ENCODE measurements at regions not wholly inside any gene's neighbourhood (a gene's known extent, or its start where the extent isn't known, plus 50 kb on each side); places are given as distances from the start of the nearest gene placed in this dataset.

DNA sequence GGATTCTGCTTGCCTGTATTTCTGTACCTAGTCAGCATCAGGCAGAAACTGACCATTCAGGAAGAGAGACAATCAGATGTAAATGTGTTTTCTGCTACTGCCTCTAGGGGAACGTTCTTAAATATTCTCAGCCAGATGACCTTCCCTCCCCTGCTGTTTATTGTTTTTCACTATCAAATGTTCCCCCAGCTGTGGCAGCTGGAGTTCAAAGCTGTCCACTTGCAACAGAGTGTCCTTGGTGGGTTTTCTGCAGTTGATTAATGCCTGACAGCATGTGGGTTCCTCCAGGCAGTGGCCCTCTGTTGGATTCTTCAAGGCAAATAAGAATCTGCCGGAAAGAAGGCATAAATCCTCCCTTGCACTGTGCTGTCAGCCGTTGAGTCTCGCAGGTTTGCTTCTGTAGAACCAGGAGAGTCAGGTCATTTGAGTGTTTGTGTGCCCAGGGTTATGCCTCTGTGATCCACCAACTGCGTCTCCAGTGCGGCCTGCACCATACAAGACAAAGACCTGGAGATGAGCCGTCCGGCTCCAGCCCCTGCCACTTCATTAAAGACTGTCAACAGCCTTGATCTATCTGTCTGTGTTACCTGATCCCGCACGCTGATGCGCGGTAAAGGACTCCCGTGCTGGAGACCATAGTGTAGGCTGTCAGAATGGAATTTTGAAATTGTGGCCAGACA lies 203.4 kb downstream of the GADD45G start:
- Mint-ChIP-seq H3K9me3 (ENCODE audit: low read depth) (no peaks in the 10 kb centered on the region), H3K36me3 (ENCODE audit: insufficient read depth) (no peaks in the 10 kb centered on the region), H3K4me3 (ENCODE audit: low read depth) (no peak overlapping the region), H3K27me3 (peaks cover 26% of the 10 kb centered on the region), H3K4me1 (ENCODE audit: low read depth) (no peaks in the 10 kb centered on the region), H3K27ac (no peak overlapping the region)
- no peak for DNase-seq (ENCODE audit: low spot score, unreplicated experiment)
- TF ChIP-seq, protein P1, sequence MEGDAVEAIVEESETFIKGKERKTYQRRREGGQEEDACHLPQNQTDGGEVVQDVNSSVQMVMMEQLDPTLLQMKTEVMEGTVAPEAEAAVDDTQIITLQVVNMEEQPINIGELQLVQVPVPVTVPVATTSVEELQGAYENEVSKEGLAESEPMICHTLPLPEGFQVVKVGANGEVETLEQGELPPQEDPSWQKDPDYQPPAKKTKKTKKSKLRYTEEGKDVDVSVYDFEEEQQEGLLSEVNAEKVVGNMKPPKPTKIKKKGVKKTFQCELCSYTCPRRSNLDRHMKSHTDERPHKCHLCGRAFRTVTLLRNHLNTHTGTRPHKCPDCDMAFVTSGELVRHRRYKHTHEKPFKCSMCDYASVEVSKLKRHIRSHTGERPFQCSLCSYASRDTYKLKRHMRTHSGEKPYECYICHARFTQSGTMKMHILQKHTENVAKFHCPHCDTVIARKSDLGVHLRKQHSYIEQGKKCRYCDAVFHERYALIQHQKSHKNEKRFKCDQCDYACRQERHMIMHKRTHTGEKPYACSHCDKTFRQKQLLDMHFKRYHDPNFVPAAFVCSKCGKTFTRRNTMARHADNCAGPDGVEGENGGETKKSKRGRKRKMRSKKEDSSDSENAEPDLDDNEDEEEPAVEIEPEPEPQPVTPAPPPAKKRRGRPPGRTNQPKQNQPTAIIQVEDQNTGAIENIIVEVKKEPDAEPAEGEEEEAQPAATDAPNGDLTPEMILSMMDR (IDR thresholded peaks at IDR 0.05; ENCODE audit: unreplicated experiment) = peak; percentile 30

GRCh38 chr9:89808756-89809181 lies 204.0 kb downstream of the GADD45G start:
- H3K4me1 Mint-ChIP-seq (ENCODE audit: low read depth) = no peaks in the 10 kb centered on the region
- H3K9me3 Mint-ChIP-seq (ENCODE audit: low read depth) = no peaks in the 10 kb centered on the region
- no peak overlapping the region for H3K27ac Mint-ChIP-seq
- no peaks in the 10 kb centered on the region for H3K36me3 Mint-ChIP-seq (ENCODE audit: insufficient read depth)
- DNase-seq (ENCODE audit: low spot score, unreplicated experiment) = no peak
- TF ChIP-seq, protein P1 (IDR thresholded peaks at IDR 0.05; ENCODE audit: unreplicated experiment) = no peak
- no peak overlapping the region for H3K4me3 Mint-ChIP-seq (ENCODE audit: low read depth)
- H3K27me3 Mint-ChIP-seq = peaks cover 28% of the 10 kb centered on the region

DNA sequence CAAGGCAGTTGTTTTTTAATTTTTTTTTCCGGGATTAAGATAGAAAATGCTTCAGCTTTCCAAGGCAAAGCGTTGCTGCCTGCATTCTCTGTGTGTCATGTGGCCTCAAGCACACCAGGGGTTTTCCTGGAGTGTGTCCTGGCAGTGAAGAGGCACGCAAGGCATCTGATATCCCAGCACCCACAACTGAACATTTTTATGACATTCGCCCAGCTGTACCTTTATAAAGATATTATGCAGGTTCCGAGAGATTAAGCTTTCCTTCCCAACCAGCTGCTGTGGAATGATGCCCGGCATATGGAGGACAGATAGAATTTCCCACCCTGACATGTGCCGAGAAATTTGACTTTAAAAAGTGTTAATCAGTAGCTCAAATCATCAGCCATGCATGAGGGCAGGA lies 205.6 kb downstream of the GADD45G start:
- H3K27ac Mint-ChIP-seq = no peak overlapping the region
- H3K4me3 Mint-ChIP-seq (ENCODE audit: low read depth) = no peak overlapping the region
- DNase-seq (ENCODE audit: low spot score, unreplicated experiment) = no peak
- no peaks in the 10 kb centered on the region for H3K36me3 Mint-ChIP-seq (ENCODE audit: insufficient read depth)
- no peaks in the 10 kb centered on the region for H3K4me1 Mint-ChIP-seq (ENCODE audit: low read depth)
- TF ChIP-seq, protein P1 (IDR thresholded peaks at IDR 0.05; ENCODE audit: unreplicated experiment) = no peak
- H3K27me3 Mint-ChIP-seq = peaks cover 29% of the 10 kb centered on the region
- no peaks in the 10 kb centered on the region for H3K9me3 Mint-ChIP-seq (ENCODE audit: low read depth)

DNA sequence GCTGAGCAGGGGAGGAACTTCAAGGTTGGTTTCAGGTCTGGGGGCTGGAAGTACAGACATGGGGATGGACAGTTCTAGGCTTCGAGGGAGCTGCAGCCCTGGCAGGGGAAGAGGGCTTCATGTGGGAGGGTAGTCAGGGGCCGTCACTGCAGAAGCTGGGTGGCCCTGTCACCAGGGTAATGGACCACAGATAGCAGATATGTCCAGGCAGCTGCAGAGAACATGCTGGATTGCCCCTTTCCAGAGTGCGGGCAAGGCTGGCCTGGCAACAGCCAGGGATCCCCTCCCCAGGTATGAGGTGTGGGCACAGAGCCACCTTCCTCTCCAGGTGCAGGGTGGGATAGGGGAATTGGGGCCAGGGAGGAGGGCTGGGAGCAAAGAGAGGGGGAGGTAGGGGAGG lies 206.5 kb downstream of the GADD45G start:
- no peaks in the 10 kb centered on the region for H3K36me3 Mint-ChIP-seq (ENCODE audit: insufficient read depth)
- peaks cover 30% of the 10 kb centered on the region for H3K27me3 Mint-ChIP-seq
- no peak overlapping the region for H3K4me3 Mint-ChIP-seq (ENCODE audit: low read depth)
- no peaks in the 10 kb centered on the region for H3K4me1 Mint-ChIP-seq (ENCODE audit: low read depth)
- no peak overlapping the region for H3K27ac Mint-ChIP-seq
- no peak for DNase-seq (ENCODE audit: low spot score, unreplicated experiment)
- TF ChIP-seq, protein P1 (IDR thresholded peaks at IDR 0.05; ENCODE audit: unreplicated experiment) = no peak
- H3K9me3 Mint-ChIP-seq (ENCODE audit: low read depth) = no peaks in the 10 kb centered on the region

DNA sequence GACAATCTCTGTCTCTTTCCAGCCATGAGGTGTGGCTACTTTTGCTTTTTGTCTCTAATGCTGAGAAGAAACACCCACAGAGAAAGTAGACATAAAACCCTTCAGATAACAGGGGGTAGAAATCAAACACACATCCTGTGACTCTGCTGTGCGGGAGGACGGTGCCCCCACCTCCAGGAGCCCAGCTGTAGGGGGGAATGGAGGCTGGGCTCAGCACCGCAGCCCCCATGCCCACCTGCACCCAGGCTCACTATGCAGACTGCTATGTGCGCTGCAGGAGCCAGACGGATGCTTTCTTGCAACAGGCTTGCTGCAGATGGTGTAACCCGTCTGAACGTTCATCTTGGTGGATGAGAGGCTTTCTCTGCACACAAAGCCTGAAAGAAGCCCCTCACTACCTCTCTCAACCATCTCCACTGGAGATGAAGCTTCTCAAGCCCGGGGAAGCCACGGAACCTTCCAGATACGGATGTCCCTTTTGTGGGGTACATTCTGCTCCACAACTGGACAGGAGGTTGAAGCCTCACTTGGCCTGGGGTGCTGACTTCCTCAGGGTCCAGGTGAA lies 207.2 kb downstream of the GADD45G start:
- TF ChIP-seq, protein P1 (IDR thresholded peaks at IDR 0.05; ENCODE audit: unreplicated experiment) = no peak
- no peak for DNase-seq (ENCODE audit: low spot score, unreplicated experiment)
- no peaks in the 10 kb centered on the region for H3K4me1 Mint-ChIP-seq (ENCODE audit: low read depth)
- no peaks in the 10 kb centered on the region for H3K9me3 Mint-ChIP-seq (ENCODE audit: low read depth)
- peaks cover 30% of the 10 kb centered on the region for H3K27me3 Mint-ChIP-seq
- no peaks in the 10 kb centered on the region for H3K36me3 Mint-ChIP-seq (ENCODE audit: insufficient read depth)
- H3K4me3 Mint-ChIP-seq (ENCODE audit: low read depth) = no peak overlapping the region
- no peak overlapping the region for H3K27ac Mint-ChIP-seq
